Erythroblast (primary cell): ENCODE measurements at regions not wholly inside any gene's neighbourhood (a gene's known extent, or its start where the extent isn't known, plus 50 kb on each side); places are given as distances from the start of the nearest gene placed in this dataset.
"Not testable (repeated sequence)": the region's sequence is repeated elsewhere in the genome, so short reads cannot be mapped to it uniquely, and the experiment has no call there.

Source experiments
- DNase-seq, 2 experiments: peaks; one replicate each; lab custom pipeline; 2025; lab: John Stamatoyannopoulos, UW
- GATA1 ChIP-seq: IDR thresholded peaks from 2 replicates; pipeline ENCODE4 v1.6.1; 2011; ENCODE audit warnings: low read depth, mild to moderate bottlenecking, control low read depth, low read length, moderate library complexity
- POLR2A ChIP-seq: IDR thresholded peaks from 2 replicates; pipeline ENCODE4 v1.6.1; 2011; ENCODE audit warnings: mild to moderate bottlenecking, low read length

DNA sequence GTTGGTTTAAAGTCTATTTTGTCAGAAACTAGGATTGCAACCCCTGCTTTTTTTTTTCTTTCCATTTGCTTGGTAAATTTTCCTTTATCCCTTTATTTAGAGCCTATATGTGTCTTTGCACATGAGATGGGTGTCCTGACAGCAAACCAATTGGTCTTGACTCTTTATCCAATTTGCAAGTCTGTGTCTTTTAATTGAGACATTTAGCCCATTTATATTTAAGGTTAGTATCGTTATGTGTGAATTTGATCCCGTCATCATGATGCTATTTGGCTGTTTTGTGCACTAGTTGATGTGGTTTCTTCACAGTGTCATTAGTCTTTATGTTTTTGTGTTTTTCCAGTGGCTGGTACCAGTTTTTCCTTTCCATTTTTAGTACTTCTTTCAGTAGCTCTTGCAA lies 127.7 kb upstream of the ZNF267 start:
- DNase-seq, result no peak

DNA sequence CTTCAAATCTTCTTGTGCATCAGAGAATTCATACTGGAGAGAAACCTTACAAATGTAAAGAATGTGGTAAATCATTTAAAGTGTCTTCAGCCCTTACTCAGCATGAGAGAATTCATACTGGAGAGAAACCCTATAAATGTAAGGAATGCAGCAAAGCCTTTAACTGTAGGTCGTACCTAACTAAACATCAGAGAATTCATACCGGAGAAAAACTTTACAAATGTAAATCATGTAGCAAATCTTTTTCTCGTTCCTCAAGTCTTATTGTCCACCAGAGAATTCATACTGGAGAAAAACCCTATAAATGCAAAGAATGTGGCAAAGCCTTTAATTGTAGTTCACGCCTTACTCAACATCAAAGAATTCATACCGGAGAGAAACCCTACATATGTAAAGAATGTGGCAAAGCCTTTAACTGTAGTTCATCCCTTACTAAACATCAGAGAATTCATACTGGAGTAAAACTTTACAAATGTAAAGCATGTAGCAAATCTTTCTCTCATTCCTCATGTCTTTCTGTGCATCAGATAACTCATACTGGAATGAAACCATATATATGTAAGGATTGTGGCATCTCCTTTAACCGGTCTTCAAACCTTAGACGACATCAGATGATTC lies 118.5 kb upstream of the ZNF267 start:
- DNase-seq, result no peak
- TF ChIP-seq GATA1, result no peak
- TF ChIP-seq POLR2A, result no peak

More for the DNA sequence above, 127.7 kb upstream of the ZNF267 start:
- TF ChIP-seq GATA1 (no peak), POLR2A (no peak)

DNA sequence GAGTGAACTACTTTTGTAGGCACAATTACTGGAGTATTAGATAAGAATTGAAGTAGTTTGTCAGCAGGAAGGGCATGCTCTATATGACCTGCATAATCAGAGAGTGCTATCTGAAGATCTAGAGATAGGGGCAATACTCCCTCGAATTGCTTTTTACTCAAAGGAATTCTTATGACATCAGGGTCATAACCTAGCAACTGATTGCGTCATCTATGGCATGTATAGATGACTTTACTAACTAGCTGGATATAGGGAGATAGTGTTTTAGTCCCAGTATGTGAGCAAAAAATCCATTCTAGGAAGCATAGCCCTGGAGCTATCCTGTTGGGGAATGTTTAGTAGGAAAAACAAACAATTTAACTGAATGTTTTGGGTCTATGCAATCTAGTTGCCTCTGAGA lies 109.5 kb upstream of the ZNF267 start:
- no peak for DNase-seq
- TF ChIP-seq GATA1, result no peak
- no peak for TF ChIP-seq POLR2A

- TF ChIP-seq POLR2A (no peak), GATA1 (no peak)
- DNase-seq, result no peak
These were observed 106.3 kb upstream of the ZNF267 start for GRCh38 chr16:31767267-31767666.

DNA sequence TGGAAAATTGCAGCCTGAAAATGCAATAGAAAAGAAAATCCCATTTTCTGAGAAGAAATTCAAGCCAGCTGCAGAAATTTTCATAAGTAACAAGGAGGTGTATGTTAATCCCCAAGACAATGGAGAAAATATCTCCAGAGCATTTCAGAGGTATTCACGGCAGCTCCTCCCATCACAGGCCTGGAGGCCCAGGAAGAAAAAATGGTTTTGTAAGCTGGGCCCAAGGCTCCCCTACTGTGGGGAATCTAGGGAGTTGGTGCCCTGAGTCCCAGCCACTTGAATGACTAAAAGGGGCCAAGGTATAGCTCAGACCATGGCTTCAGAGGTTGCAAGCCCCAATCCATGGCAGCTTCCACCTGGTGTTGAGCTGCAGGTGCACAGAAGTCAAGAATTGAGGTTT lies 93.3 kb upstream of the ZNF267 start:
- DNase-seq, result no peak
- no peak for TF ChIP-seq POLR2A
- TF ChIP-seq GATA1, result no peak

DNA sequence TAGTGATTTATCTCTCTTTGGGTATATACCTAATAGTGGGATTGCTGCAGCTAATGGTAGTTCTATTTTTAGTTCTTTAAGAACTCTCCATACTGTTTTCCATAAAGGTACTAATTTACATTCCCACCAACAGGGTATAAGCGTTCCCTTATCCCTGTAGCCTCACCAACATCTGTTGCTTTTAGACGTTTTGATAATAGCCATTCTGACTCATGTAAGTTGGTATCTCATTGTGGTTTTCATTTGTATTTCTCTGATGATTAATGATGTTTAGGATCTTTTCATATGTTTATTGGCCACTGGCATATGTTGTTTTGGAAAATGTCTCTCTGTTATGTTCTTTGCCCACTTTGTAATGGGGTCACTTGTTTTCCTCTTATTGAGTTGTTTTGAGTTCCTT lies 88.5 kb upstream of the ZNF267 start:
- TF ChIP-seq POLR2A (no peak), GATA1 (no peak)
- no peak for DNase-seq

GRCh38 chr16:31807086-31807485 lies 66.5 kb upstream of the ZNF267 start:
- TF ChIP-seq POLR2A (no peak), GATA1 (no peak)
- DNase-seq, result no peak

DNA sequence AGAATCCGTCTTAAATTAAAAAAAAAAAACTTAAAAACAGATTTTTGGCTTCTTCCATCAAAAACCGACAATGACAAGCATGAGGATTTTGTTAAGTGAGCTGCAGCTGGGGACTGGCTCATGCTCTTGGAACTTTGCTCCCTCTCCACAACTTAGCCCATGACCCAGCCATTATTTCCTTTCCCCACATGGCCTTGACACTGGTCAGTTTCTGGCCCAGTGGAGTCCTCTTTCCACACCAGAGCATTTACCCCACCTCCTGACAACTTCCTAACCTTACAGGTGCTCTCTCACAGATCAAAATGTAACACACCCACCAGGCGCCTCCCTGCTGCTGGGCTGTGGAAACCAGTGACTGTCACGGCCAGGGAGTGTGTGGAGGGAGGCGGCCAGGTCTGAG lies 62.7 kb upstream of the ZNF267 start:
- TF ChIP-seq GATA1 (no peak), POLR2A (no peak)
- no peak for DNase-seq

DNA sequence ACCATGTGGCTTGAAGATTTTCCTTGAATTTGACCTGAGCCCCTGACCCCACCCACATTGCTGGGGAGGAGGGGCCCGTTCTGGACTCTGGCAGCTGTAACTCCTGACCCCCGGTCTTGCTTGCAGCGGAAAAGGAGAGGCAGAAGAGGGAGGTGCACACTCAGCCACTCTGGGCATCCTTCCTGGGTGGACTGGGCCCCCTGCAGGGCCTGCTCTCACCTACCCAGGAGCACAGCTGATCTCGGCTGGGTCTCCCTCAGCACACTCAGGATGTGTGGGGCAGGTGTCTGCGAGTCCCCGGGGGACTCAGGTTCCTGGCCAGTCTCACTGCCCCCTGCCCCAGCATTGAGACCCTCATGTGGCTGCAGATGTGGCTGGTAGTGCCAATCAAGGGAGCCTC lies 57.5 kb upstream of the ZNF267 start:
- not testable (repeated sequence) for DNase-seq

DNA sequence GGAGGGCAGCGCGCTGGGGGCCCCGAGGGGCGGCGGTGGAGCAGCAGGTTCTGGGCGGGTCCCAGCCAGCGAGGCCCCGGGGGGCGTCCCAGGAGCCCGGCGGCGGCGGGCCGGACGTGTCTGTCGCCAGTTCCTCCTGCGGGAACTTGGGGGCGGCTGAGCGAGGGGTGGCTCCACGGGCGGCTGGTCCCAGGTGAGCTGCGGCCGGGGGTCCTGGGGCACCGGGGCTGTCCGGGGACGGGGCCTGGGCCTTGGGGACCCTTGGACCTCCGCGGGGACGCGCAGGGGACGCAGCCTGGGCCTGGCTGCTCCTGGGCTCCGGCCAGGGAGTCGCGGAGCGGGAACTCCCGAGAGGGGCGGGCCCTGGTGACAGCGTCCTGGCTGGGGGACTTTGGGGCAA lies 54.2 kb upstream of the ZNF267 start:
- no peak for DNase-seq
- TF ChIP-seq POLR2A (no peak), GATA1 (no peak)

GRCh38 chr16:31819948-31820347 lies 53.7 kb upstream of the ZNF267 start:
- no peak for TF ChIP-seq POLR2A
- DNase-seq, result no peak
